HEK293 (cell line): ENCODE measurements at regions not wholly inside any gene's neighbourhood (a gene's known extent, or its start where the extent isn't known, plus 50 kb on each side); places are given as distances from the start of the nearest gene placed in this dataset.

Experiments used
- CTCF ChIA-PET: fragments of 350-600 bp; formaldehyde crosslinking; extraction: SDS; loops from one replicate; lab custom pipeline; 2021; ENCODE audit warnings: antibody characterized with exemption; lab: Yijun Ruan, JAX
- POLR2A ChIA-PET: fragments of 300-600 bp; formaldehyde crosslinking; extraction: SDS; loops from one replicate; lab custom pipeline; 2020; ENCODE audit warnings: antibody characterized with exemption, inconsistent platforms; lab: Yijun Ruan, JAX
- H3K27ac ChIP-seq: fragments of 200-500 bp; sonication (Bioruptor generic); 2 replicates; pipeline ENCODE4 v1.5.1; 2014; ENCODE audit warnings: low read depth, low read length, control low read depth, inconsistent platforms; ENCODE audit errors: extremely low read depth
- H3K36me3 ChIP-seq, 2 experiments: fragments of 200-500 bp in 1 of 2; sonication (Bioruptor generic) in 1 of 2; 1 replicate in 1 of 2; 2 replicates in 1 of 2; pipeline ENCODE4 v1.5.1; 2014 to 2017; ENCODE audit warnings: inconsistent platforms in 2 of 2, low read length in 2 of 2; ENCODE audit not compliant: control insufficient read depth in 2 of 2, insufficient read depth in 1 of 2
- H3K4me1 ChIP-seq: fragments of 200-500 bp; sonication (Bioruptor generic); 2 replicates; pipeline ENCODE4 v1.5.1; 2014; ENCODE audit warnings: mild to moderate bottlenecking, low read length, inconsistent platforms; ENCODE audit not compliant: control insufficient read depth, insufficient read depth
- H3K4me3 ChIP-seq: 2 replicates; pipeline ENCODE4 v1.5.1; 2011; ENCODE audit warnings: low read depth, mild to moderate bottlenecking, control low read depth, low read length, moderate library complexity
- H3K9me3 ChIP-seq: fragments of 200-500 bp; sonication (Bioruptor generic); 2 replicates; pipeline ENCODE4 v1.5.1; 2014; ENCODE audit warnings: low read depth, low read length, inconsistent platforms; ENCODE audit not compliant: control insufficient read depth, insufficient read depth
- EGR2 ChIP-seq: fragments of 450-650 bp; formaldehyde crosslinking; IDR thresholded peaks from 2 replicates; pipeline ENCODE4 v1.5.1; 2016; ENCODE audit warnings: low read depth, missing biosample characterization, missing genetic modification characterization
- GLIS2 ChIP-seq: fragments of 450-650 bp; formaldehyde crosslinking; IDR thresholded peaks from 2 replicates; pipeline ENCODE4 v1.5.1; 2016; ENCODE audit warnings: missing biosample characterization, missing genetic modification characterization
- KLF1 ChIP-seq: fragments of 450-650 bp; formaldehyde crosslinking; IDR thresholded peaks from 2 replicates; pipeline ENCODE4 v1.5.1; 2016; ENCODE audit warnings: missing biosample characterization, missing genetic modification characterization
- MEIS1 ChIP-seq: sonication (generic); formaldehyde crosslinking; IDR thresholded peaks from 2 replicates; pipeline ENCODE4 v1.8.1; 2022; ENCODE audit warnings: missing genetic modification reagents, mild to moderate bottlenecking, borderline replicate concordance
- OSR2 ChIP-seq: fragments of 450-650 bp; formaldehyde crosslinking; IDR thresholded peaks from 2 replicates; pipeline ENCODE4 v1.5.1; 2016; ENCODE audit warnings: missing biosample characterization, missing genetic modification characterization
- REPIN1 ChIP-seq: fragments of 450-650 bp; formaldehyde crosslinking; IDR thresholded peaks from 2 replicates; pipeline ENCODE4 v1.5.1; 2017; ENCODE audit warnings: missing biosample characterization, missing genetic modification characterization, low read depth
- SCRT1 ChIP-seq: fragments of 450-650 bp; formaldehyde crosslinking; IDR thresholded peaks from 2 replicates; pipeline ENCODE4 v1.5.1; 2016; ENCODE audit warnings: missing biosample characterization, missing genetic modification characterization, borderline replicate concordance
- SCRT2 ChIP-seq: fragments of 450-650 bp; formaldehyde crosslinking; IDR thresholded peaks from 2 replicates; pipeline ENCODE4 v1.5.1; 2016; ENCODE audit warnings: missing biosample characterization, missing genetic modification characterization
- SP7 ChIP-seq: fragments of 450-650 bp; formaldehyde crosslinking; IDR thresholded peaks from 2 replicates; pipeline ENCODE4 v1.5.1; 2016; ENCODE audit warnings: missing biosample characterization, missing genetic modification characterization
- ZIC2 ChIP-seq: fragments of 450-650 bp; formaldehyde crosslinking; IDR thresholded peaks from 2 replicates; pipeline ENCODE4 v1.5.1; 2016; ENCODE audit warnings: missing biosample characterization, missing genetic modification characterization
- ZNF121 ChIP-seq: fragments of 450-650 bp; formaldehyde crosslinking; IDR thresholded peaks from 2 replicates; pipeline ENCODE4 v1.5.1; 2016; ENCODE audit warnings: missing biosample characterization, missing genetic modification characterization
- ZNF280D ChIP-seq: fragments of 450-650 bp; formaldehyde crosslinking; IDR thresholded peaks from 2 replicates; pipeline ENCODE4 v1.5.1; 2016; ENCODE audit warnings: missing biosample characterization, missing genetic modification characterization
- ZNF510 ChIP-seq: fragments of 450-650 bp; formaldehyde crosslinking; IDR thresholded peaks from 2 replicates; pipeline ENCODE4 v1.5.1; 2018; ENCODE audit warnings: mild to moderate bottlenecking, missing genetic modification characterization, missing biosample characterization; ENCODE audit not compliant: insufficient replicate concordance
- ZNF530 ChIP-seq: fragments of 450-650 bp; formaldehyde crosslinking; IDR thresholded peaks from 2 replicates; pipeline ENCODE4 v1.5.1; 2016; ENCODE audit warnings: low read depth, missing biosample characterization, missing genetic modification characterization
- ZNF580 ChIP-seq: fragments of 450-650 bp; formaldehyde crosslinking; IDR thresholded peaks from 2 replicates; pipeline ENCODE4 v1.5.1; 2016; ENCODE audit warnings: missing biosample characterization, missing genetic modification characterization
- ZNF610 ChIP-seq: fragments of 450-650 bp; formaldehyde crosslinking; IDR thresholded peaks from 2 replicates; pipeline ENCODE4 v1.5.1; 2016; ENCODE audit warnings: missing biosample characterization, missing genetic modification characterization, borderline replicate concordance
- ZNF623 ChIP-seq: fragments of 450-650 bp; formaldehyde crosslinking; IDR thresholded peaks from 2 replicates; pipeline ENCODE4 v1.5.1; 2016; ENCODE audit warnings: missing biosample characterization, missing genetic modification characterization
- ZNF768 ChIP-seq: fragments of 450-650 bp; formaldehyde crosslinking; IDR thresholded peaks from 2 replicates; pipeline ENCODE4 v1.5.1; 2018; ENCODE audit warnings: missing biosample characterization, mild to moderate bottlenecking, missing genetic modification characterization
- ZNF777 ChIP-seq: fragments of 450-650 bp; formaldehyde crosslinking; IDR thresholded peaks from 2 replicates; pipeline ENCODE4 v1.5.1; 2017; ENCODE audit warnings: missing biosample characterization, missing genetic modification characterization, borderline replicate concordance
- ZNF843 ChIP-seq: fragments of 450-650 bp; formaldehyde crosslinking; IDR thresholded peaks from 2 replicates; pipeline ENCODE4 v1.5.1; 2016; ENCODE audit warnings: missing biosample characterization, missing genetic modification characterization
- ZSCAN5A ChIP-seq: fragments of 450-650 bp; formaldehyde crosslinking; IDR thresholded peaks from 2 replicates; pipeline ENCODE4 v1.5.1; 2016; ENCODE audit warnings: missing biosample characterization, missing genetic modification characterization
- ZXDB ChIP-seq: fragments of 450-650 bp; formaldehyde crosslinking; IDR thresholded peaks from 2 replicates; pipeline ENCODE4 v1.5.1; 2016; ENCODE audit warnings: missing biosample characterization, missing genetic modification characterization
- TF ChIP-seq, protein P1 (sequence below): fragments of 450-650 bp; formaldehyde crosslinking; IDR thresholded peaks from 2 replicates; pipeline ENCODE4 v1.5.1; 2017; ENCODE audit warnings: missing biosample characterization, missing genetic modification characterization
- TF ChIP-seq, protein P2 (sequence below): fragments of 450-650 bp; formaldehyde crosslinking; IDR thresholded peaks from 2 replicates; pipeline ENCODE4 v1.5.1; 2016; ENCODE audit warnings: missing biosample characterization, missing genetic modification characterization

- POLR2A ChIA-PET, result interaction anchor here (0.6 kb wide), 1 partner anchor 380 kb away, joined by 7 read pairs; no protein-coding TSS in a partner anchor
- TF ChIP-seq KLF1 (tag by site-specific recombination) (no peak), SP7 (tag by site-specific recombination) (no peak), ZNF623 (tag by site-specific recombination) (no peak), ZNF768 (tag by site-specific recombination) (peak; percentile 70; the same call in 1 of the 2 replicates), MEIS1 (CRISPR knock-in tag) (no peak)
- TF ChIP-seq, protein P1, sequence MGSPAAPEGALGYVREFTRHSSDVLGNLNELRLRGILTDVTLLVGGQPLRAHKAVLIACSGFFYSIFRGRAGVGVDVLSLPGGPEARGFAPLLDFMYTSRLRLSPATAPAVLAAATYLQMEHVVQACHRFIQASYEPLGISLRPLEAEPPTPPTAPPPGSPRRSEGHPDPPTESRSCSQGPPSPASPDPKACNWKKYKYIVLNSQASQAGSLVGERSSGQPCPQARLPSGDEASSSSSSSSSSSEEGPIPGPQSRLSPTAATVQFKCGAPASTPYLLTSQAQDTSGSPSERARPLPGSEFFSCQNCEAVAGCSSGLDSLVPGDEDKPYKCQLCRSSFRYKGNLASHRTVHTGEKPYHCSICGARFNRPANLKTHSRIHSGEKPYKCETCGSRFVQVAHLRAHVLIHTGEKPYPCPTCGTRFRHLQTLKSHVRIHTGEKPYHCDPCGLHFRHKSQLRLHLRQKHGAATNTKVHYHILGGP (tag by site-specific recombination), result no peak
- no peaks in the 10 kb centered on the region for H3K9me3 ChIP-seq
- H3K36me3 ChIP-seq, result no peaks in the 10 kb centered on the region
- no peak overlapping the region for H3K4me3 ChIP-seq
- CTCF ChIA-PET, result interaction anchor here (1.0 to 1.6 kb wide), 4 partner anchors 9 to 47 kb away, joined by 3 to 10 read pairs (median 3); no protein-coding TSS in a partner anchor
- H3K4me1 ChIP-seq, result no peaks in the 10 kb centered on the region
- no peak overlapping the region for H3K27ac ChIP-seq
Observed at GRCh38 chr1:25090707-25091422, 141.4 kb downstream of the SYF2 start.

GRCh38 chr1:25089772-25090171 is 142.5 kb downstream of the SYF2 start:
- no peaks in the 10 kb centered on the region for H3K4me1 ChIP-seq
- CTCF ChIA-PET, result interaction anchor here (1.0 kb wide), 1 partner anchor 12 kb away, joined by 3 read pairs; no protein-coding TSS in a partner anchor
- no peak for TF ChIP-seq ZNF843 (tag by site-specific recombination)
- TF ChIP-seq ZNF280D (tag by site-specific recombination), result no peak
- TF ChIP-seq, protein P2, sequence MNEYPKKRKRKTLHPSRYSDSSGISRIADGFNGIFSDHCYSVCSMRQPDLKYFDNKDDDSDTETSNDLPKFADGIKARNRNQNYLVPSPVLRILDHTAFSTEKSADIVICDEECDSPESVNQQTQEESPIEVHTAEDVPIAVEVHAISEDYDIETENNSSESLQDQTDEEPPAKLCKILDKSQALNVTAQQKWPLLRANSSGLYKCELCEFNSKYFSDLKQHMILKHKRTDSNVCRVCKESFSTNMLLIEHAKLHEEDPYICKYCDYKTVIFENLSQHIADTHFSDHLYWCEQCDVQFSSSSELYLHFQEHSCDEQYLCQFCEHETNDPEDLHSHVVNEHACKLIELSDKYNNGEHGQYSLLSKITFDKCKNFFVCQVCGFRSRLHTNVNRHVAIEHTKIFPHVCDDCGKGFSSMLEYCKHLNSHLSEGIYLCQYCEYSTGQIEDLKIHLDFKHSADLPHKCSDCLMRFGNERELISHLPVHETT (tag by site-specific recombination), result no peak
- no peak for TF ChIP-seq GLIS2 (tag by site-specific recombination)
- TF ChIP-seq EGR2 (tag by site-specific recombination), result no peak
- no peak for TF ChIP-seq ZNF610 (tag by site-specific recombination)
- no peak for TF ChIP-seq ZIC2 (tag by site-specific recombination)
- TF ChIP-seq OSR2 (tag by site-specific recombination), result no peak
- no peak for TF ChIP-seq ZNF777 (tag by site-specific recombination)
- no peak for TF ChIP-seq SCRT2 (tag by site-specific recombination)
- no peak for TF ChIP-seq ZNF121 (tag by site-specific recombination)
- no peak for TF ChIP-seq REPIN1 (tag by site-specific recombination)
- no peak for TF ChIP-seq ZXDB (tag by site-specific recombination)
- no peak for TF ChIP-seq ZNF530 (tag by site-specific recombination)
- TF ChIP-seq ZNF510, result no peak
- TF ChIP-seq ZSCAN5A (tag by site-specific recombination), result no peak
- TF ChIP-seq ZNF580 (tag by site-specific recombination), result no peak
- no peak for TF ChIP-seq SCRT1 (tag by site-specific recombination)
- TF ChIP-seq, all 188 proteins: peak for 0

More at GRCh38 chr1:25089772-25090171, 142.5 kb downstream of the SYF2 start:
- POLR2A ChIA-PET, result no interaction called here
- Histone ChIP-seq H3K9me3 (no peaks in the 10 kb centered on the region), H3K36me3 (no peaks in the 10 kb centered on the region), H3K27ac (no peak overlapping the region), H3K4me3 (no peak overlapping the region)
